Activated gamma-delta T cell treated with Interleukin-2 at 50 U/mL for 16 hours (primary cell): ENCODE measurements at regions not wholly inside any gene's neighbourhood (a gene's known extent, or its start where the extent isn't known, plus 50 kb on each side); places are given as distances from the start of the nearest gene placed in this dataset.

Experiments
- DNase-seq: peaks from one replicate; pipeline ENCODE4 v3.0.0-alpha.2; 2020

DNA sequence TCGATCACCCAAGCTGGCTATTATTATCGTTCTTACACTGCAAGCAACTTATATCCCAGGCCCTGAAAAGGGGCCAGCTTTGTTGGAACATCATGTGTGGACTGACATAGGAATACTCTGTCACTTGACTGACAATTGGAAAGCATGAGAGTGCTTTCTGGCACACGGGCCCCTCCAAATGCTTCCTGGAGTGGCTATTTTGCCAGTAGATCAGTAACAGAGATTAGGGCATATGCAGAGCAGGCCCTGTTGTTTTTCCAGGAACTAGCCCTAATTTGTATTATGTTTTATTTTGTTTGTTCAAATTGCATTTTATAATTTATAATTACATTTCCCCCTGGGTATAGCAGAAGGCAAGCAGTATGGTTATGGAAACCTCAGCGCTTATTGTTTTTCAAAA, 170.1 kb upstream of the FRMD6 start:
- DNase-seq, result no peak

DNA sequence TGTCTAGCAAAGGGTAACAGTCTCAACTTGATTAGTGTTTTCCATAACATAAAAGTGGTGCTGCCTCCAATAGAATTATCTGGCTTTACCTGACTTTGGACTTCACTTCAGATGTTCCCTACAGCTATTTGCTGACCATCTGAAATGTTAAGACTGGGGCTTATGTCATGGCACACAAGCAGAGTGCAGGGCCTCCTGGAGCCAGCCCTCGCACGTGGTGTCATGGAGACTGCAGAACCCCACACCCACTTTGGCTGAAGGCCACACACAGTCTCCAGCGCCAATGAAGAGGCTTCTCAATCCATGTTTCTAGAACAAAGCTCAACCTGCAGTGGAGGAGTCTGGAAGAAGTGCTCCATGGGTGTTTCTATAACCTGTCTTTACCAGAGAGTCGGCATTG, 169.6 kb upstream of the FRMD6 start:
- no peak for DNase-seq

- DNase-seq, result no peak
These were observed 167.2 kb upstream of the FRMD6 start for GRCh38 chr14:51484485-51484884.

GRCh38 chr14:51485733-51486132, 166.0 kb upstream of the FRMD6 start:
- DNase-seq, result no peak

DNA sequence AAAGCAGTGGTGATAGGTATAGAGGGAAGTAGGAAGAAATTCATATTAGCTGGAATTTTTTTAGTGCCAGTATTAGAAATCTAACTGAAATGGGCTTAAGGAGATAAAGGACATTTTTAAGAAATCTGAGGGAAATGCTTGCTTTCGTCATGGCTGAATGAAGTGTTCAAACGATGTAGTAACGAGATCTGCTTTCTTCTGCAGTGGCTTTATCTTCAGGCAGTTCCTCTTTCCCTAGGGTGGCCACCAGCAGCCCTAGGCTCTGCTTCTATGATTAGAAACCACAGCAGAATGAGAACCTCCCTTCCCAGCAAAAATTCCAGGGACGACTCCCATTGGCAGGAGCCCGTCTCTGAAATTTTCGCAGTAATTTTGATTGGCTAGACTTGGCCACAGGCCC, 163.9 kb upstream of the FRMD6 start:
- no peak for DNase-seq

DNA sequence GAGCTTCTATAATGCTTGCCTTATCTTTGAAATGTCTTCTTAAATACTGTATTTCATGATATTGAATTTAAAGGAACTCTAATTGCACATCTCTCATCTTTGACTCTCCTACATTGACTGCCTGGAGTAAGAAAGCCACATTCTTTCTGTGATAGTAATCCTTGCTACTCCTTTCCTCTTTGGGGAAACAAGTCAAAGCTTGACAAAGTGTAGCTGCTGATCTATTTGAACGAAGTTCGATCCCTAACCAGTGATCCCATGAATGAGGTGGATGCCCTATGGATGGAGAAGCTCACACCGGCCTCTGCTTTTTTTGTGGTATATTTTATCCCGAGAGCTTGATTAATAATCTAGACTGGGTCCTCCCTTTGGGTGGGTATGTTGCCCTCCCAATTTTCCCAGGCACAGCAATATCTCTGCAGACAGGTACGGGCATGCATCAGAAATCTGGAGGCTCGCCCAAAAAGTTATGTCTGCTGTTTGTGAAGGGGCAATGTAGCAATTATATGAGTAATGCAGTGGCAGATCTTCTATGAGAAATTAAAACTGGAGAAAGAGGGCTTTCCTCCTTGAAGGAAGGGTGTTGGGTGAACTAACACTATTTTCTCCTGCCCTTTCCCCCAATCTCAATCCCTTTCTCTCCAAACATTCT, 163.0 kb upstream of the FRMD6 start:
- DNase-seq, result no peak

DNA sequence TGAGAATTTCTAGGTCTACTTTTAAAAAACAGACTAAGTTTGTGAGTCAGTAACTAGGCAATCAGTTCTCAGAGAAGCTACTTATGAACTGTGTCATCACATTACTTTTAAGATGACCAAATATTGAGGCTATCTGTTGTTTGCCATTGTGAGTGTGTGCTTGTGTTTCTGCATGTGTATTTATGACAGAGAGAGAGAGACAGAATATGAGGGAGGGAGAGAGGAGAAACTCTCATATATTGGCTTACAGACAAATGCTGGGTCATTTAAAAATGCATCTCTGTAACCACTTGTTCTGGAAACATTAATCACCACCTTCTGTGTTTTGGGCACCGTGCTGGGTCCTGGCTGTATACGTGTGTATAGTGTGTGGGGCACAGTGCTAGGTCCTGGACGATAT, 161.5 kb upstream of the FRMD6 start:
- no peak for DNase-seq

- DNase-seq, result no peak
These were observed 160.6 kb upstream of the FRMD6 start for GRCh38 chr14:51491036-51491545.

DNA sequence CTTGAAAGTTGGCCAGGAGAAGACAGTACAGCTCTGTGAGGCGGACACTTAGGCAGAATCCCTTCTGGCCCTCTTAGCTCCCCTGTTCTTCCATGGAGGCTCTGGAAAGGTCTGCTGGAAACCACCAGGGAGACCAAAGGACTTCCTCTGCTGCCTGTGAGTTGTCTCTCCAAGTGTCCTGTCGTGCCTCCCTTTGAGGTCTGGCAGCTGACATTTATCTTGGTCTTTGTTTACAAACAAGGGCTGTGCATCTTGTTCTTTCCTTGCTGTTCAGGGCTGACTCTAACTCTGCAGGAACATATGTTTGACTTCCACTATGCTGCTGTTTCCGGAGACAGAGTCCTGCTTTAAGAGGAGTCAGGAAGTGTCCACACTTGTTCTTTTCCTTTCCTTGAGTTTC, 159.9 kb upstream of the FRMD6 start:
- DNase-seq, result no peak

DNA sequence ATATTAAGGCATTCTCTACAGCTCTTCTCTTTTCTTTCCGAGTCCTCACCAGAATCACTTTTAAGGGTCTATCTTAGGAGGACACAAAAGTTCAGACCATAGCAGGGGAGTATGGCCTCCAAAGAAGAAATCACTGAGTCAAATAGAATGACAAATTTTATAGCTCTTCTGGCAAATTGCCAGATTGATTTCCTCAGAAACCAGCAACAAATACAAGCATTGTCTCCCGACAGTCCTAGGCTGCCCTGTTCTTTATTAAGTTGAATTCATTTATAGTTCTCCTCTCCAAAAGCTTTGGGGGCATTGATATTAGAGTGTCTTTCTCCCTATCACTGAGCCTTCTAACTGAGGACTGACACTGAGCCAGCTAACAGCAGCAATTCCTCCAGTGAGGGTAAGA, 156.4 kb upstream of the FRMD6 start:
- no peak for DNase-seq

DNA sequence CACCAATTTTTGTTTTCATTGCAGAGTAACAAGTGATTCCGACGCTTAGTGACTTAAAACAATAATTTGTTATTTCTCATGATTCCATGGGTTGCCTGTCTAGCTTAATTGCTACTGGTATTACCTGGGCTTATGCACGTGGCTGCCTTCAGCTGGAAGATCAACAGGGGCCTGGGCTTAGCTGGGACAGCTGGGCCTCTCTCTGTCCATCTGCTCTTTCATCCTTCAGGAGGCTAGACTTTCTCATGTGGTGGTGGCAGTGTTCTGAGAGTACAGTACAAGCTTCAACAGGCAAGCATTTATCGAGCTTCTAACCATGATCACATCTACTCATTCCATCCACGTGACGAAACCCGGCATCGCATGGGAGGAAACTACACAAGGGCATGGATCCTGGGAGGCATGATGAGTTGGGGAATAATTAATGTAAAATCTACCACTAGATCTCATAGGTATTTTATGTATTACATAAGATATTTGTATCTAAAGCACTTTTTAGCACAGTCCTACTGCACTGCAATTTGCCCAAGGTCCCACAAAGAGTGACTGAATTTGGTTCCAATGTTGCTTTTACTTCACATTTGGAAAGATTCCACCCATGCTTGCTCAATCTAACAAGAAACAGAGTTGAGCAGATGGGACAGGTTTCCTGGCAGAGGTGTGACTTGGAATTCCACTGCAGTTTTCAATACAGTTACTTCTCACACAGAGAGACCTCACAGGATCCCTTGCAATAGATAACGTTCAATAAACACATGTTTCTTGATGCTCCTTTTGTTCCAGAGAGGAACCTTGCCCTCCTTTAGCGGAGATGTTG, 153.1 kb upstream of the FRMD6 start:
- no peak for DNase-seq

DNA sequence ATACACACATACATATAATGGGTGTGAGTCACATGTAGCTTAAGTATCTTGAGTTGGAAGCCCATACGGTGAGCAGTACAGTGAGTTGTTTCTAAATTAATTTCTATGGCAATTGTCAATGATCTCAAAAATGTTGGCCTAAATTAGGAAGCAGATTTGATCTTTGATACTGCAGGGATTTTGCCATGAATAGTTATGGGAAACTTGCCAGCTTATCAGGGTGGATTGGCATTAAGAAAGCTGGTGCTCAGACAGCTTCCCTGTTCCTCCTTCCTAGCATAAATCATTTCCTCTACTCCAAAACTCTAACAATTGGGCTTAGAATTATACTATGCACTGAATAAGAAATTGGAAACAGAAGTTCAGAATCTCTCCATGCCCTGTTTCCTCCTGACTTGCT, 150.9 kb upstream of the FRMD6 start:
- DNase-seq, result no peak

DNA sequence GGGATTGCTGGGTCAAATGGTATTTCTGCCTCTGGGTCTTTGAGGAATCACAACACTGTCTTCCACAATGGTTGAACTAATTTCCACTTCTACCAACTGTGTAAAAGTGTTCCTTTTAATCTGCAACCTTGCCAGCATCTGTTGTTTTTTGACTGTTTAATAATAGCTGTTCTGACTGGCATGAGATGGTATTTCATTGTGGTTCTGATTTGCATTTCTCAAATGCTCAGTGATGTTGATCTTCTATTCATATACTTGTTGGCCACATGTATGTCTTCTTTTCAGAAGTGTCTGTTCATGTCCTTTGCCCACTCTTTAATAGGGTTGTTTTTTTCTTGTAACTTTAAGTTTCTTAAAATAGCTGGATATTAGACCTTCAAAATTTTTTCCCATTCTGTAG, 150.0 kb upstream of the FRMD6 start:
- DNase-seq, result no peak

DNA sequence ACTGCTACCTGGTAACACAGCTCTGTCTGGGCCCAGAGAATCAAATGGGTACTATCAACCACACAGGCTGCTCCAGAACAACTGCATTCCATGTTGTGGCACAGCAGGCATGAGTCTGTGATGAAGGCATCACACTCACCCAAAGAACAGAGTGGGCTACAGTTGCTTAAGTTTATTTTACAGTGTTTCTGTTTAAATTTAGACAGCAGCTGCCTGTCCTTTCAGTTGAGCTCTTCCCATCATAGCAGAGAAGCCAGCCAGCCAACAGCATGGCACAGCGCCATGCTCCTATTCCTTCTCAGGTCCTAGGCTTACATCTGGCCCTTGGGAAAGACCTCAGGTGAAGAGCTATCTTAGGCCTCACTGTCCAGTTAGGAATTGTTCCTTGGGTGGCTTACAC, 147.0 kb upstream of the FRMD6 start:
- no peak for DNase-seq

DNA sequence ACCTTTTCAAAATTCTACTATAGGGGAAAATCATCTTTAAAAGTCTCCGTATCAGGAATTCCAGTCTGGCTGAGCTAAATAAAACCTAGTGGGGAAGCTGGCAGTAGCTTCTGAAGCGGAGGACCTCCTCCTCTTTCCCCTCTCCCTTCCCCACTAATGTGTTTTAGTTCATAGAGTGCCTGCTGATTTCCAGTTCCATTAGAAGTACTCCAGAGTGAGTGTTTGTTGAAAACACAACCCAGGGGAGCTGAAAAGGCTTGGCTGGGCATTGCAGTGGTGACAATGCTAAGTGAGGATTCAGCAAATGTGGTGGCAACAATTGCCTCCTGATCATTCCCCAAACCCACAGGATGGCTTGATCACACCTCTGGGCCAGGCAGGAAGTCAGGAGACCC, 144.2 kb upstream of the FRMD6 start:
- no peak for DNase-seq

- DNase-seq, result no peak
These were observed 143.7 kb upstream of the FRMD6 start for GRCh38 chr14:51507906-51508511.

GRCh38 chr14:51511265-51511664, 140.4 kb upstream of the FRMD6 start:
- DNase-seq, result no peak

- DNase-seq, result no peak
These were observed 139.4 kb upstream of the FRMD6 start for GRCh38 chr14:51512316-51512715.

DNA sequence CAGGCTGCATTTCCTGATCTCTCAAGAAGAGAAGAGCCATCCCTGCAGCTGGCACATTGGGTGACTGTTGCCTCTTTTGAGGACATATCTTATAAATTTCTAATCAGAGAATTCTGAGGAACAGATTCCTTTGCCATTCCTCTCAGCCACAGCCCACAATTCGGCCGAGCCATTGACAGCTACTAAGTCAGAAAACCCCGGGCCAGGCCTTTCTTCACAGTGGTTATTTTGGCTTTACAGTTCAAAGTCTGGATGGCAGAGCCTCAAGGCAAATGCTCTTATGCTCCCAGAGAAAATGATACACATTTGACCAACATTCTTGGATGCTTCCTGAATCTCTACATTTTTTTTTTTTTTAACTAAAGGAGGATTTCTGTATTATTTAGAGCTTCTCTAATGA, 138.4 kb upstream of the FRMD6 start:
- DNase-seq, result no peak

DNA sequence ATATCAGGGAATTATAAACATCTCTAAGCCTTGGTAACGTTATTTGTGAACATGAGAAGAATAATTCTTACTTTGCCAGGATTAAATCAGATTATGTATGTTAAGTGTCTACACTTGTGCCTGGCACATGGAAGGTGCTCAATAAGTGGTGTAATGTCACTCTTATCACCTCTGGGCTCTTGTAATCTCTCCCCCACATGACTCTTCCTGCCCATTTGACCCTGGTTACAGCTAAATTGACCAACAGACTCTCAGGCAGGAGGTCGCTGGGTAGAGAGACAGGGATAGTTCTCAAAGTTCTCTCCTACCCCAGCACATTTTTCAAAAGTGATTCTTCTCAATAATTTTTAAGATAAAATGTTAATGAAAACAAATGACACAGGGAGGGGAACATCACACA, 137.8 kb upstream of the FRMD6 start:
- no peak for DNase-seq

DNA sequence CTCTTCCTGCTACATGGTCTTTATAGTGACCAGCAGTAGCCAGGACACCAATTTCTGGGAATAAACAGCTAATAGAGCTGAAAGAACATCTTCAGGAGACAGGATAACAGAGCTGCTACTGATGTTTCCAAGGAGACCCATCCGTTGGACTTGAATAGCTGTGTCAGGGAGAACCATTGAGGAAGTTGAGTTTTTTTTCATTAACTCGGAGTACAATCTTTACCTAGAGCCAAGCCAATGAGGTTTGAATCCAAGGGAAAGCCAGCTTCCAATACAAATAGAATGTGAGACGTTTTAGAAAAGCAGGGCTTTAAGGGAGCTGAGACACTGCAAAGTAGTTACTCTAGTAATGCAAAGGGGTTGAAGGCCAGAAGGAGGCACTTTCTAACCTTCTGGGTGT, 136.1 kb upstream of the FRMD6 start:
- DNase-seq, result no peak

DNA sequence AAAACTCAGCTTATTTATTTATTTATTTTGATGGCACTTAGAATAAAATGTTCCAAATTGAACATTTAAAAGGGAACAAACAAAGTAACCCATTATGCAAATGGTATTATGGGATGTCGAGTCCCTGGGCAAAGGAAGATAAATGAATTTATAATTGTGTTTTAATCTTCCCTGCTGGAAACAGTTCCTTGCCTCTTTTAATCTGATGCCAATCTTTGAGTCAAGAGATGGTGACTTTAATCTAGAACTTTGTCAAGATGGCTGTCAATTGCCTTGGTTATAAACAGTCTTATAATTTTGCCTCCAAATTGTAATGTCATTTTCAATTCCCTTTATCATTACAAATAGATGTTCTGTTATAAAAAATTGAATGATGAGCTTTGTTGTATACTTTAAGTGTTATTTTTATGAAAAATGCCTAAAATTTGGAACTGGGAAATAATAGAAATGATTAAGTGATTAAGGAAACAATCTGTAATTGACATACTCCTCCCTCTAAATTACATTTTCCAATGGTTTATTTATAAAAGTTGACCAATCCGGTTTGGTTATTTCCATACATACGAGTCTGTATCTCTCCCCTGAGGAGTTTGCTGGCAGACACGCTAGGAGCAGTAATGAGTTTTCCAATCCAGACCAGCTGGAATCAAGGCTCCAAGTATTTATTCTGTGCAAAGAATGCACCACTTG, 134.9 kb upstream of the FRMD6 start:
- DNase-seq, result no peak

DNA sequence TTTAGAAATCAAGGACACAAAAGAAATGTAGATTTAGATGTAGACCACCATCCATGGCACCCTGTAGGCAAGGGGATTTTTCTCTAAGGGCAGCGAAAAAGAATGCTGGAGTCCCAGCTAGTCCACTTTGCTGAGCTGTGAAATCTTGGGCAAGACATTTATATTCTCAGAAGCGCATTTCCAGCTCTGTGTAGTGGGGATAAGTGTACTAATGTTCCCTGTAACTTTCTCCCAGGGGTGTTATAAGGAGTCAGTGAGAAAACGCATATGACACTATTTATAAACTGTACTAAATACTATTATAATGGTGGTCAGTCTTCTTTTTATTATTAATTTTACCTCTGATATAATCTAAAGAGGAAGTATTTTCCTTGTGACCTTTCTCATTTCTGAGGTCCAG, 133.4 kb upstream of the FRMD6 start:
- DNase-seq, result no peak

- DNase-seq, result no peak
These were observed 133.0 kb upstream of the FRMD6 start for GRCh38 chr14:51518711-51519110.
